Central memory CD8-positive, alpha-beta T cell (primary cell): ENCODE measurements at regions not wholly inside any gene's neighbourhood (a gene's known extent, or its start where the extent isn't known, plus 50 kb on each side); places are given as distances from the start of the nearest gene placed in this dataset.

Source experiments
- ATAC-seq: fragments of 150-1000 bp; cut with Tn5 transposase; replicated peaks from 2 replicates; pipeline ENCODE4 v1.10.0; 2022; ENCODE audit warnings: mild to moderate bottlenecking, moderate FRiP score, moderate number of reproducible peaks; ENCODE audit not compliant: poor library complexity, severe bottlenecking; ENCODE audit errors: extremely low read depth
- DNase-seq, 2 donors: peaks; one replicate each; pipeline ENCODE4 v3.0.0; 2021; ENCODE audit warnings: low spot score in 2 of 2
- H3K27ac Mint-ChIP-seq: one replicate; pipeline ENCODE4 v1.8.0; 2022; ENCODE audit warnings: low read depth, mild to moderate bottlenecking, moderate library complexity, mixed read lengths
- H3K27me3 Mint-ChIP-seq: one replicate; pipeline ENCODE4 v1.8.0; 2022; ENCODE audit warnings: mixed read lengths
- H3K36me3 Mint-ChIP-seq: one replicate; pipeline ENCODE4 v1.8.0; 2022; ENCODE audit warnings: mild to moderate bottlenecking, moderate library complexity, mixed read lengths; ENCODE audit not compliant: insufficient read depth
- H3K4me1 Mint-ChIP-seq: one replicate; pipeline ENCODE4 v1.8.0; 2022; ENCODE audit warnings: mixed read lengths
- H3K4me3 Mint-ChIP-seq: one replicate; pipeline ENCODE4 v1.8.0; 2022; ENCODE audit warnings: mild to moderate bottlenecking, moderate library complexity, mixed read lengths
- H3K9me3 Mint-ChIP-seq: one replicate; pipeline ENCODE4 v1.8.0; 2022; ENCODE audit warnings: mixed read lengths

- Mint-ChIP-seq H3K36me3 (no peaks in the 10 kb centered on the region), H3K27me3 (no peaks in the 10 kb centered on the region), H3K27ac (no peak overlapping the region), H3K4me3 (no peak overlapping the region), H3K4me1 (no peaks in the 10 kb centered on the region), H3K9me3 (peaks cover 5% of the 10 kb centered on the region)
- no peak for DNase-seq
- ATAC-seq: no peak
Measured at GRCh38 chr7:110066843-110067242, 1024.1 kb upstream of the LRRN3 start.

- H3K4me3 Mint-ChIP-seq: no peak overlapping the region
- no peaks in the 10 kb centered on the region for H3K27me3 Mint-ChIP-seq
- H3K9me3 Mint-ChIP-seq: peaks cover 8% of the 10 kb centered on the region
- H3K4me1 Mint-ChIP-seq: no peaks in the 10 kb centered on the region
- DNase-seq: no peak
- ATAC-seq: no peak
- no peaks in the 10 kb centered on the region for H3K36me3 Mint-ChIP-seq
- no peak overlapping the region for H3K27ac Mint-ChIP-seq
Measured at GRCh38 chr7:110071192-110071591, 1019.7 kb upstream of the LRRN3 start.

GRCh38 chr7:110075450-110075849, 1015.5 kb upstream of the LRRN3 start:
- no peak for ATAC-seq
- Mint-ChIP-seq H3K36me3 (no peaks in the 10 kb centered on the region), H3K4me3 (no peak overlapping the region), H3K4me1 (no peaks in the 10 kb centered on the region), H3K27me3 (no peaks in the 10 kb centered on the region), H3K27ac (no peak overlapping the region), H3K9me3 (peaks cover 17% of the 10 kb centered on the region)
- no peak for DNase-seq

GRCh38 chr7:110076194-110076593, 1014.7 kb upstream of the LRRN3 start:
- Mint-ChIP-seq H3K27ac (no peak overlapping the region), H3K4me1 (no peaks in the 10 kb centered on the region), H3K4me3 (no peak overlapping the region), H3K27me3 (no peaks in the 10 kb centered on the region), H3K36me3 (no peaks in the 10 kb centered on the region), H3K9me3 (peaks cover 15% of the 10 kb centered on the region)
- DNase-seq (no peak), ATAC-seq (no peak)

- no peaks in the 10 kb centered on the region for H3K9me3 Mint-ChIP-seq
- ATAC-seq (no peak), DNase-seq (no peak)
- no peak overlapping the region for H3K27ac Mint-ChIP-seq
- no peaks in the 10 kb centered on the region for H3K27me3 Mint-ChIP-seq
- no peaks in the 10 kb centered on the region for H3K36me3 Mint-ChIP-seq
- no peak overlapping the region for H3K4me3 Mint-ChIP-seq
- H3K4me1 Mint-ChIP-seq: no peaks in the 10 kb centered on the region
Measured at GRCh38 chr7:110084181-110084807, 1006.6 kb upstream of the LRRN3 start.

GRCh38 chr7:110090110-110090820, 1000.7 kb upstream of the LRRN3 start:
- Mint-ChIP-seq H3K4me3 (no peak overlapping the region), H3K9me3 (no peaks in the 10 kb centered on the region), H3K27ac (no peak overlapping the region), H3K4me1 (no peaks in the 10 kb centered on the region), H3K36me3 (no peaks in the 10 kb centered on the region), H3K27me3 (no peaks in the 10 kb centered on the region)
- ATAC-seq (no peak), DNase-seq (no peak)

GRCh38 chr7:110095372-110096052, 995.4 kb upstream of the LRRN3 start:
- ATAC-seq: no peak
- Mint-ChIP-seq H3K4me1 (no peaks in the 10 kb centered on the region), H3K4me3 (no peak overlapping the region), H3K27ac (no peak overlapping the region), H3K27me3 (no peaks in the 10 kb centered on the region), H3K36me3 (no peaks in the 10 kb centered on the region), H3K9me3 (peaks cover 15% of the 10 kb centered on the region)
- DNase-seq: no peak

- Mint-ChIP-seq H3K36me3 (no peaks in the 10 kb centered on the region), H3K9me3 (peaks cover 10% of the 10 kb centered on the region), H3K4me3 (no peak overlapping the region), H3K27ac (no peak overlapping the region), H3K4me1 (no peaks in the 10 kb centered on the region), H3K27me3 (no peaks in the 10 kb centered on the region)
- ATAC-seq (peak; percentile 14), DNase-seq (no peak)
Measured at GRCh38 chr7:110104243-110104642, 986.7 kb upstream of the LRRN3 start.

- H3K27ac Mint-ChIP-seq: no peak overlapping the region
- DNase-seq: no peak
- H3K9me3 Mint-ChIP-seq: peaks cover 4% of the 10 kb centered on the region
- ATAC-seq: no peak
- H3K27me3 Mint-ChIP-seq: no peaks in the 10 kb centered on the region
- no peak overlapping the region for H3K4me3 Mint-ChIP-seq
- no peaks in the 10 kb centered on the region for H3K36me3 Mint-ChIP-seq
- H3K4me1 Mint-ChIP-seq: no peaks in the 10 kb centered on the region
Measured at GRCh38 chr7:110105307-110105706, 985.6 kb upstream of the LRRN3 start.

- Mint-ChIP-seq H3K27me3 (no peaks in the 10 kb centered on the region), H3K27ac (no peak overlapping the region), H3K4me3 (no peak overlapping the region), H3K36me3 (no peaks in the 10 kb centered on the region), H3K4me1 (no peaks in the 10 kb centered on the region), H3K9me3 (no peaks in the 10 kb centered on the region)
- DNase-seq: no peak
- ATAC-seq: no peak
Measured at GRCh38 chr7:110105840-110106239, 985.1 kb upstream of the LRRN3 start.

GRCh38 chr7:110119883-110120581, 970.9 kb upstream of the LRRN3 start:
- Mint-ChIP-seq H3K36me3 (no peaks in the 10 kb centered on the region), H3K27ac (no peak overlapping the region), H3K4me1 (no peaks in the 10 kb centered on the region), H3K9me3 (peaks cover 27% of the 10 kb centered on the region), H3K4me3 (no peak overlapping the region), H3K27me3 (no peaks in the 10 kb centered on the region)
- no peak for ATAC-seq
- DNase-seq: no peak

GRCh38 chr7:110129159-110129558, 961.8 kb upstream of the LRRN3 start:
- ATAC-seq: no peak
- Mint-ChIP-seq H3K4me1 (no peaks in the 10 kb centered on the region), H3K27me3 (no peaks in the 10 kb centered on the region), H3K36me3 (peaks cover 2% of the 10 kb centered on the region), H3K27ac (no peak overlapping the region), H3K9me3 (no peaks in the 10 kb centered on the region), H3K4me3 (no peak overlapping the region)
- DNase-seq: no peak
